OCI-LY1 (cell line): ENCODE measurements at regions not wholly inside any gene's neighbourhood (a gene's known extent, or its start where the extent isn't known, plus 50 kb on each side); places are given as distances from the start of the nearest gene placed in this dataset.

Source experiments
- H2AFZ ChIP-seq: fragments of 200-600 bp; sonication (generic), shearing (Covaris generic); 2 replicates; pipeline ENCODE4 v1.6.0; 2014; ENCODE audit warnings: antibody characterized with exemption, mild to moderate bottlenecking, low read length
- H3F3A ChIP-seq: fragments of 200-600 bp; sonication (generic), shearing (Covaris generic); 2 replicates; pipeline ENCODE4 v1.6.0; 2014; ENCODE audit warnings: mild to moderate bottlenecking, antibody characterized with exemption, low read length, moderate library complexity; ENCODE audit not compliant: insufficient read depth
- H3K27ac ChIP-seq: fragments of 200-600 bp; sonication (generic); 2 replicates; pipeline ENCODE4 v1.5.1; 2014; ENCODE audit warnings: low read length, mixed run types, mild to moderate bottlenecking, low read depth; ENCODE audit not compliant: poor library complexity, severe bottlenecking
- H3K27me3 ChIP-seq: fragments of 200-600 bp; sonication (generic); 2 replicates; pipeline ENCODE4 v1.6.0; 2014; ENCODE audit warnings: antibody characterized with exemption, mild to moderate bottlenecking, low read length, moderate library complexity; ENCODE audit not compliant: insufficient read depth
- H3K36me3 ChIP-seq: fragments of 200-600 bp; sonication (generic); 2 replicates; pipeline ENCODE4 v1.6.1; 2014; ENCODE audit warnings: mild to moderate bottlenecking, antibody characterized with exemption, low read length, moderate library complexity, mixed read lengths; ENCODE audit not compliant: insufficient read depth
- H3K4me1 ChIP-seq: fragments of 200-600 bp; sonication (generic); 2 replicates; pipeline ENCODE4 v1.5.1; 2014; ENCODE audit warnings: mild to moderate bottlenecking, low read length, moderate library complexity; ENCODE audit not compliant: insufficient read depth, severe bottlenecking
- H3K4me2 ChIP-seq: fragments of 200-600 bp; sonication (generic), shearing (Covaris generic); 2 replicates; pipeline ENCODE4 v1.6.1; 2014; ENCODE audit warnings: low read length
- H3K4me3 ChIP-seq: fragments of 200-600 bp; sonication (generic); 2 replicates; pipeline ENCODE4 v1.5.1; 2014; ENCODE audit warnings: low read length, low read depth, mild to moderate bottlenecking, mixed read lengths; ENCODE audit not compliant: poor library complexity, severe bottlenecking
- H3K79me2 ChIP-seq: fragments of 200-600 bp; shearing (Covaris generic); 2 replicates; pipeline ENCODE4 v1.6.1; 2016; ENCODE audit warnings: mixed run types, low read length, mixed read lengths; ENCODE audit not compliant: insufficient read depth
- H3K9ac ChIP-seq: fragments of 200-600 bp; sonication (generic), shearing (Covaris generic); 2 replicates; pipeline ENCODE4 v1.6.1; 2014; ENCODE audit warnings: mild to moderate bottlenecking, low read length, mixed read lengths
- H3K9me2 ChIP-seq: fragments of 200-600 bp; sonication (generic), shearing (Covaris generic); 2 replicates; pipeline ENCODE4 v1.6.1; 2014; ENCODE audit warnings: low read depth, mild to moderate bottlenecking, low read length, mixed read lengths
- H3K9me3 ChIP-seq: fragments of 200-600 bp; shearing (Covaris generic); 2 replicates; pipeline ENCODE4 v1.6.1; 2014; ENCODE audit warnings: low read length, mixed read lengths
- H4K20me1 ChIP-seq: fragments of 200-600 bp; sonication (generic), shearing (Covaris generic); 2 replicates; pipeline ENCODE4 v1.6.0; 2016; ENCODE audit warnings: mild to moderate bottlenecking, low read length; ENCODE audit not compliant: insufficient read depth
- CTCF ChIP-seq: fragments of 200-600 bp; sonication (generic), shearing (Covaris generic); IDR thresholded peaks from 2 replicates; pipeline ENCODE4 v1.5.1; 2017; ENCODE audit warnings: mild to moderate bottlenecking, antibody characterized with exemption, low read length, moderate library complexity, mixed read lengths
- EZH2 ChIP-seq: fragments of 200-600 bp; sonication (generic), shearing (Covaris generic); IDR thresholded peaks from 2 replicates; pipeline ENCODE4 v1.8.0; 2017; ENCODE audit warnings: borderline replicate concordance, mixed run types, mild to moderate bottlenecking, antibody characterized with exemption, low read length, moderate library complexity, mixed read lengths

GRCh38 chr15:93144463-93145236 is 55.6 kb upstream of the RGMA start:
- Histone ChIP-seq H3K4me3 (no peak overlapping the region), H3K27ac (no peak overlapping the region), H3K9ac (no peak overlapping the region), H3K9me3 (no peaks in the 10 kb centered on the region), H3K27me3 (peaks cover 6% of the 10 kb centered on the region; the same call in 1 of the 2 replicates), H3K9me2 (no peaks in the 10 kb centered on the region), H3K79me2 (no peaks in the 10 kb centered on the region), H3K4me1 (no peaks in the 10 kb centered on the region), H4K20me1 (no peaks in the 10 kb centered on the region), H2AFZ (no peak overlapping the region), H3F3A (no peaks in the 10 kb centered on the region), H3K36me3 (no peaks in the 10 kb centered on the region), H3K4me2 (no peak overlapping the region)
- TF ChIP-seq EZH2 (no peak), CTCF (no peak)

- H3F3A ChIP-seq = no peaks in the 10 kb centered on the region
- no peaks in the 10 kb centered on the region for H3K9me3 ChIP-seq
- H3K27me3 ChIP-seq = peaks cover 6% of the 10 kb centered on the region; the same call in 1 of the 2 replicates
- H3K27ac ChIP-seq = no peak overlapping the region
- no peak overlapping the region for H3K9ac ChIP-seq
- H4K20me1 ChIP-seq = no peaks in the 10 kb centered on the region
- H3K4me2 ChIP-seq = no peak overlapping the region
- no peaks in the 10 kb centered on the region for H3K36me3 ChIP-seq
- no peaks in the 10 kb centered on the region for H3K79me2 ChIP-seq
- H3K9me2 ChIP-seq = no peaks in the 10 kb centered on the region
- TF ChIP-seq EZH2 (no peak), CTCF (no peak)
- no peaks in the 10 kb centered on the region for H3K4me1 ChIP-seq
- no peak overlapping the region for H2AFZ ChIP-seq
- no peak overlapping the region for H3K4me3 ChIP-seq
Observed at GRCh38 chr15:93143186-93143585, 54.2 kb upstream of the RGMA start.

GRCh38 chr15:93141371-93141794 is 52.4 kb upstream of the RGMA start:
- peaks cover 6% of the 10 kb centered on the region; the same call in 1 of the 2 replicates for H3K27me3 ChIP-seq

More at GRCh38 chr15:93141371-93141794, 52.4 kb upstream of the RGMA start:
- no peaks in the 10 kb centered on the region for H3F3A ChIP-seq
- no peaks in the 10 kb centered on the region for H4K20me1 ChIP-seq
- H2AFZ ChIP-seq = no peak overlapping the region
- no peaks in the 10 kb centered on the region for H3K9me2 ChIP-seq
- H3K9ac ChIP-seq = no peak overlapping the region
- H3K4me3 ChIP-seq = no peak overlapping the region
- H3K27ac ChIP-seq = no peak overlapping the region
- H3K4me1 ChIP-seq = no peaks in the 10 kb centered on the region
- H3K79me2 ChIP-seq = no peaks in the 10 kb centered on the region
- no peaks in the 10 kb centered on the region for H3K9me3 ChIP-seq
- no peak overlapping the region for H3K4me2 ChIP-seq
- TF ChIP-seq EZH2 (no peak), CTCF (no peak)
- H3K36me3 ChIP-seq = no peaks in the 10 kb centered on the region
